H1 (cell line): ENCODE measurements at regions not wholly inside any gene's neighbourhood (a gene's known extent, or its start where the extent isn't known, plus 50 kb on each side); places are given as distances from the start of the nearest gene placed in this dataset.

Experiments used
- CTCF ChIA-PET: fragments of 300-600 bp; sonication (Branson Sonifier 250); formaldehyde crosslinking; loops from one replicate; lab custom pipeline; 2021; ENCODE audit not compliant: partially characterized antibody; lab: Charles Lee
- POLR2A ChIA-PET: fragments of 300-600 bp; sonication (Branson Sonifier 250); formaldehyde crosslinking; loops from one replicate; lab custom pipeline; 2021; ENCODE audit warnings: inconsistent platforms; ENCODE audit not compliant: partially characterized antibody; lab: Charles Lee
- DNase-seq, 2 experiments: peaks; one replicate each; pipeline versions ENCODE4 v3.0.0 to v3.0.0-alpha.2; 2010 to 2022; ENCODE audit warnings: low spot score in 2 of 2, low read depth in 1 of 2, mixed read lengths in 1 of 2
- FAIRE-seq: peaks from 2 replicates; lab custom pipeline; 2011; peaks lifted over from hg19 to GRCh38; lab: Jason Lieb, UNC
- H2AFZ ChIP-seq: 2 replicates; pipeline ENCODE4 v1.8.1; 2012; ENCODE audit warnings: low read length, inconsistent platforms
- H2AK5ac ChIP-seq: 2 replicates; pipeline ENCODE4 v1.6.1; 2013; ENCODE audit warnings: low read depth, low read length
- H2BK120ac ChIP-seq: replicated peaks from 2 replicates; pipeline ENCODE3; 2013; ENCODE audit warnings: low read depth, low read length, inconsistent platforms
- H2BK12ac ChIP-seq: 2 replicates; pipeline ENCODE4 v1.6.1; 2013; ENCODE audit warnings: low read depth, low read length
- H2BK15ac ChIP-seq: 2 replicates; pipeline ENCODE4 v1.6.1; 2013; ENCODE audit warnings: low read length
- H2BK20ac ChIP-seq: 2 replicates; pipeline ENCODE4 v1.6.1; 2013; ENCODE audit warnings: low read length
- H2BK5ac ChIP-seq: 2 replicates; pipeline ENCODE4 v1.6.1; 2013; ENCODE audit warnings: low read depth, low read length
- H3K14ac ChIP-seq: 2 replicates; pipeline ENCODE4 v1.6.1; 2013; ENCODE audit warnings: inconsistent platforms; ENCODE audit not compliant: insufficient read length
- H3K18ac ChIP-seq: 2 replicates; pipeline ENCODE4 v1.6.1; 2013; ENCODE audit warnings: low read length; ENCODE audit errors: extremely low read depth
- H3K23ac ChIP-seq: 2 replicates; pipeline ENCODE4 v1.6.1; 2013; ENCODE audit warnings: inconsistent platforms; ENCODE audit not compliant: insufficient read length
- H3K23me2 ChIP-seq: 2 replicates; pipeline ENCODE4 v1.6.1; 2013; ENCODE audit warnings: low read depth, low read length
- H3K27ac ChIP-seq: 2 replicates; pipeline ENCODE4 v1.6.1; 2011; ENCODE audit warnings: low read depth, low read length, inconsistent platforms
- H3K27me3 ChIP-seq, 4 experiments: replicated peaks in 1 of 4; 1 replicate in 1 of 4; 2 replicates in 3 of 4; pipeline versions ENCODE4 v1.6.1 to v1.8.1; 2011 to 2013; ENCODE audit warnings: low read length in 3 of 4, mild to moderate bottlenecking in 3 of 4, inconsistent platforms in 2 of 4, mixed read lengths in 2 of 4, moderate library complexity in 1 of 4; ENCODE audit not compliant: control insufficient read depth in 3 of 4, insufficient read depth in 3 of 4; ENCODE audit errors: extremely low read depth in 1 of 4
- H3K36me3 ChIP-seq, 4 experiments: 2 replicates each; pipeline versions ENCODE4 v1.6.1 to v1.8.1; 2011 to 2013; ENCODE audit warnings: mild to moderate bottlenecking in 4 of 4, low read length in 3 of 4, moderate library complexity in 2 of 4, control low read depth in 1 of 4, inconsistent platforms in 1 of 4; ENCODE audit not compliant: insufficient read depth in 4 of 4, control insufficient read depth in 2 of 4
- H3K4ac ChIP-seq: replicated peaks from 2 replicates; pipeline ENCODE3; 2013; ENCODE audit warnings: low read length, low read depth, mixed read lengths, inconsistent platforms; ENCODE audit not compliant: insufficient read length
- H3K4me1 ChIP-seq, 4 experiments: replicated peaks in 1 of 4; 1 replicate in 1 of 4; 2 replicates in 3 of 4; pipeline versions ENCODE4 v1.6.1 to v1.8.1; 2011 to 2013; ENCODE audit warnings: low read length in 3 of 4, inconsistent platforms in 2 of 4, mixed read lengths in 1 of 4; ENCODE audit not compliant: insufficient read depth in 4 of 4, control insufficient read depth in 3 of 4
- H3K4me2 ChIP-seq, 2 experiments: 2 replicates each; pipeline versions ENCODE4 v1.6.1 to v1.8.1; 2011 to 2013; ENCODE audit warnings: low read depth in 2 of 2, low read length in 2 of 2, control low read depth in 1 of 2, inconsistent platforms in 1 of 2, mild to moderate bottlenecking in 1 of 2; ENCODE audit not compliant: insufficient read depth in 1 of 2
- H3K4me3 ChIP-seq, 4 experiments: fragments of 200-600, 300-600 bp in 1 of 4; sonication (generic), shearing (Covaris generic), sonication (Bioruptor Twin) in 1 of 4; 2 replicates each; pipeline versions ENCODE4 v1.5.1 to v1.8.1; 2011 to 2016; ENCODE audit warnings: low read length in 4 of 4, low read depth in 3 of 4, control low read depth in 2 of 4, inconsistent platforms in 2 of 4, mild to moderate bottlenecking in 2 of 4, mixed read lengths in 1 of 4, moderate library complexity in 1 of 4; ENCODE audit not compliant: insufficient read depth in 2 of 4; ENCODE audit errors: extremely low read depth in 1 of 4
- H3K56ac ChIP-seq: replicated peaks from 2 replicates; pipeline ENCODE3; 2013; ENCODE audit warnings: low read depth, mild to moderate bottlenecking, mixed read lengths, low read length, inconsistent platforms; ENCODE audit not compliant: insufficient read length
- H3K79me1 ChIP-seq: 2 replicates; pipeline ENCODE4 v1.6.1; 2013; ENCODE audit warnings: low read depth, low read length, control low read depth
- H3K79me2 ChIP-seq, 2 experiments: 2 replicates each; pipeline versions ENCODE4 v1.6.1 to v1.8.1; 2012 to 2013; ENCODE audit warnings: low read length in 2 of 2, mild to moderate bottlenecking in 2 of 2, inconsistent platforms in 1 of 2; ENCODE audit not compliant: insufficient read depth in 2 of 2, control insufficient read depth in 1 of 2
- H3K9ac ChIP-seq, 4 experiments: replicated peaks in 1 of 4; 1 replicate in 1 of 4; 2 replicates in 3 of 4; pipeline versions ENCODE4 v1.6.1 to v1.8.1; 2011 to 2013; ENCODE audit warnings: low read depth in 3 of 4, low read length in 3 of 4, control low read depth in 2 of 4, mild to moderate bottlenecking in 2 of 4, moderate library complexity in 2 of 4, inconsistent platforms in 1 of 4; ENCODE audit errors: extremely low read depth in 1 of 4
- H3K9me3 ChIP-seq, 2 experiments: 2 replicates each; pipeline versions ENCODE4 v1.6.1 to v1.8.1; 2012 to 2013; ENCODE audit warnings: mild to moderate bottlenecking in 2 of 2, moderate library complexity in 2 of 2, control low read depth in 1 of 2, inconsistent platforms in 1 of 2, low read depth in 1 of 2, low read length in 1 of 2, mixed read lengths in 1 of 2; ENCODE audit not compliant: insufficient read depth in 2 of 2
- H4K20me1 ChIP-seq, 2 experiments: replicated peaks in 1 of 2; 2 replicates each; pipeline versions ENCODE3 to v1.8.1; 2011 to 2013; ENCODE audit warnings: inconsistent platforms in 2 of 2, low read length in 2 of 2, mild to moderate bottlenecking in 1 of 2; ENCODE audit not compliant: insufficient read depth in 2 of 2, control insufficient read depth in 1 of 2
- H4K5ac ChIP-seq: 2 replicates; pipeline ENCODE4 v1.6.1; 2013; ENCODE audit warnings: low read length, low read depth, mixed read lengths, inconsistent platforms; ENCODE audit not compliant: insufficient read length
- H4K8ac ChIP-seq: 2 replicates; pipeline ENCODE4 v1.8.0; 2013; ENCODE audit warnings: mild to moderate bottlenecking, moderate library complexity, low read length, inconsistent platforms; ENCODE audit not compliant: insufficient read depth; ENCODE audit errors: extremely low read depth
- H4K91ac ChIP-seq: replicated peaks from 2 replicates; pipeline ENCODE3; 2013; ENCODE audit warnings: low read length, mixed read lengths, inconsistent platforms; ENCODE audit not compliant: insufficient read length
- CBX5 ChIP-seq: fragments of 300-800, 300-1000 bp; sonication (generic); IDR thresholded peaks from 2 replicates; pipeline ENCODE4 v1.7.1; 2016; ENCODE audit warnings: antibody characterized with exemption, low read length, low read depth
- CBX8 ChIP-seq: fragments of 300-800, 300-1000 bp; sonication (generic); IDR thresholded peaks from 2 replicates; pipeline ENCODE4 v1.7.1; 2016; ENCODE audit warnings: low read depth, low read length, borderline replicate concordance
- CHD1 ChIP-seq: IDR thresholded peaks from 2 replicates; pipeline ENCODE4 v1.6.1; 2012; ENCODE audit warnings: low read depth, low read length, improper control_type of control experiment
- EZH2 ChIP-seq: fragments of 200-600 bp; sonication (generic); IDR thresholded peaks from 2 replicates; pipeline ENCODE4 v1.7.1; 2012; ENCODE audit warnings: low read depth, mild to moderate bottlenecking, moderate library complexity, low read length, inconsistent platforms; ENCODE audit not compliant: severe bottlenecking
- KDM4A ChIP-seq: IDR thresholded peaks from one replicate; pipeline ENCODE4 v1.7.1; 2012; ENCODE audit warnings: low read depth, mild to moderate bottlenecking, moderate library complexity, low read length, inconsistent platforms; ENCODE audit not compliant: severe bottlenecking
- NANOG ChIP-seq: IDR thresholded peaks from 2 replicates; pipeline ENCODE4 v1.6.1; 2011; ENCODE audit warnings: low read length, low read depth, mild to moderate bottlenecking, inconsistent platforms; ENCODE audit not compliant: insufficient read depth, poor library complexity, severe bottlenecking
- POLR2A ChIP-seq, 2 experiments: IDR thresholded peaks; 1 replicate in 1 of 2; 2 replicates in 1 of 2; pipeline ENCODE4 v1.6.1; 2011; ENCODE audit warnings: low read depth in 2 of 2, low read length in 2 of 2, mild to moderate bottlenecking in 2 of 2; ENCODE audit errors: control extremely low read depth in 1 of 2
- POU5F1 ChIP-seq: IDR thresholded peaks from 2 replicates; pipeline ENCODE4 v1.6.1; 2011; ENCODE audit warnings: low read depth, mild to moderate bottlenecking, low read length, moderate library complexity
- RXRA ChIP-seq: IDR thresholded peaks from 2 replicates; pipeline ENCODE4 v1.6.1; 2011; ENCODE audit warnings: low read depth, mild to moderate bottlenecking, low read length, moderate library complexity; ENCODE audit not compliant: insufficient read depth
- SP1 ChIP-seq: IDR thresholded peaks from 2 replicates; pipeline ENCODE4 v1.6.1; 2011; ENCODE audit warnings: low read depth, low read length
- SP4 ChIP-seq: IDR thresholded peaks from 2 replicates; pipeline ENCODE4 v1.6.1; 2012; ENCODE audit warnings: low read length, inconsistent platforms
- SUZ12 ChIP-seq: fragments of 200-600 bp; sonication (generic); IDR thresholded peaks from 2 replicates; pipeline ENCODE4 v1.6.1; 2012; ENCODE audit warnings: mild to moderate bottlenecking, inconsistent platforms, low read length, moderate library complexity, mixed read lengths
- TAF7 ChIP-seq: optimal IDR thresholded peaks from 2 replicates; pipeline ENCODE3; 2011; ENCODE audit warnings: low read depth, mild to moderate bottlenecking, inconsistent platforms, low read length, moderate library complexity, borderline replicate concordance
- ZNF274 ChIP-seq: IDR thresholded peaks from 2 replicates; pipeline ENCODE4 v1.7.0; 2012; ENCODE audit warnings: low read length, borderline replicate concordance; ENCODE audit errors: extremely low read depth
- WGBS, 2 experiments: shearing (Covaris generic) in 1 of 2; methylation state at CpG; one replicate each; pipeline versions ENCODE4 v1.1.6 to v1.1.7; 2013 to 2015; ENCODE audit warnings: low lambda C conversion rate in 2 of 2, mixed read lengths in 2 of 2, inconsistent platforms in 1 of 2, low coverage in 1 of 2, missing lambda C conversion rate in 1 of 2; ENCODE audit not compliant: insufficient replicate concordance in 2 of 2, insufficient coverage in 1 of 2, insufficient read length in 1 of 2; ENCODE audit errors: extremely low coverage in 1 of 2, missing lambda C conversion rate in 1 of 2; 5-methylcytosine and 5-hydroxymethylcytosine counted together
- TF ChIP-seq, protein P1 (sequence below): IDR thresholded peaks from 2 replicates; pipeline ENCODE4 v1.6.1; 2012; ENCODE audit warnings: inconsistent platforms

DNA sequence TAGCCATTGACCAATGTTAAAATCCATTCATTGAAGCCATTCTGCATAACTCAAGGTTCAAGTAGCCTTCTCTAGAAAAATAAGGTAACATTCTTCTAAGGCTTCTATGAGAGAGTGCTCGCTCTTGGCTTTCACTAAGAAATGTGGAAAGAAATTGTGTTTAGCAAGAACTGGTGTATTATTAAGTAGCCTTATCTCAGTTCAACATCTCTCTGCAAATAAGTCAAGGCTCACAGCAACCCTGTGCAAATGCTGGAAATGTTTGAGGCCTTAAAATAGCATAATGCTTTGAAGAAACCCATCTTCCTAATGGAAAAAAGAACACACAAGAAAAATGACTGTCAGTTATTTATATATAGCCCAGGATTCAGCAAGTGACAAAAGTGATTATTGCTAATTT, 254.1 kb upstream of the PROX1 start:
- H4K91ac ChIP-seq, result no peak overlapping the region
- no peak overlapping the region for H4K5ac ChIP-seq
- no peak overlapping the region for H3K4ac ChIP-seq
- 89% methylated on average over 1 of the region's 1 CpG; no CpG with 5 or more reads in 1 of the 2 experiments for WGBS, 2 experiments
- H4K20me1 ChIP-seq, result no peaks in the 10 kb centered on the region
- no peak overlapping the region for H2BK15ac ChIP-seq
- no peak overlapping the region for H2BK12ac ChIP-seq
- H3K14ac ChIP-seq, result no peak overlapping the region
- no peak overlapping the region for H2BK120ac ChIP-seq
- H3K56ac ChIP-seq, result no peak overlapping the region
- DNase-seq, result no peak
- no peaks in the 10 kb centered on the region for H3K9me3 ChIP-seq
- no peak overlapping the region for H4K8ac ChIP-seq
- TF ChIP-seq SUZ12 (no peak), CHD1 (no peak), POU5F1 (no peak), NANOG (no peak), KDM4A (no peak), TAF7 (no peak), CBX5 (no peak), SP1 (no peak), POLR2A (IDR thresholded peaks at IDR 0.05; ENCODE audit: control extremely low read depth in 1 of 2, low read depth in 2 of 2, low read length in 2 of 2) (no peak), RXRA (no peak), EZH2 (no peak), CBX8 (no peak), SP4 (no peak), ZNF274 (no peak)
- TF ChIP-seq, protein P1, sequence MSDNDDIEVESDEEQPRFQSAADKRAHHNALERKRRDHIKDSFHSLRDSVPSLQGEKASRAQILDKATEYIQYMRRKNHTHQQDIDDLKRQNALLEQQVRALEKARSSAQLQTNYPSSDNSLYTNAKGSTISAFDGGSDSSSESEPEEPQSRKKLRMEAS, result no peak
- no peak for FAIRE-seq
- H3K4me3 ChIP-seq, result no peak overlapping the region
- CTCF ChIA-PET, result no interaction called here
- H3K27ac ChIP-seq, result no peak overlapping the region
- no peaks in the 10 kb centered on the region for H3K79me2 ChIP-seq
- no peaks in the 10 kb centered on the region for H3K27me3 ChIP-seq
- no peak overlapping the region for H2AFZ ChIP-seq
- no peaks in the 10 kb centered on the region for H3K4me1 ChIP-seq
- no peak overlapping the region for H2AK5ac ChIP-seq
- H2BK20ac ChIP-seq, result no peak overlapping the region
- no peak overlapping the region for H3K18ac ChIP-seq
- no peak overlapping the region for H3K4me2 ChIP-seq
- no peak overlapping the region for H3K23ac ChIP-seq
- H3K79me1 ChIP-seq, result no peaks in the 10 kb centered on the region
- no peak overlapping the region for H3K9ac ChIP-seq
- no peaks in the 10 kb centered on the region; the same call in 1 of the 2 replicates for H3K23me2 ChIP-seq
- POLR2A ChIA-PET, result no interaction called here
- H3K36me3 ChIP-seq, result no peaks in the 10 kb centered on the region
- H2BK5ac ChIP-seq, result no peak overlapping the region
